ENCODE measurements at regions not wholly inside any gene's neighbourhood (a gene's known extent, or its start where the extent isn't known, plus 50 kb on each side); places are given as distances from the start of the nearest gene placed in this dataset.

DNA sequence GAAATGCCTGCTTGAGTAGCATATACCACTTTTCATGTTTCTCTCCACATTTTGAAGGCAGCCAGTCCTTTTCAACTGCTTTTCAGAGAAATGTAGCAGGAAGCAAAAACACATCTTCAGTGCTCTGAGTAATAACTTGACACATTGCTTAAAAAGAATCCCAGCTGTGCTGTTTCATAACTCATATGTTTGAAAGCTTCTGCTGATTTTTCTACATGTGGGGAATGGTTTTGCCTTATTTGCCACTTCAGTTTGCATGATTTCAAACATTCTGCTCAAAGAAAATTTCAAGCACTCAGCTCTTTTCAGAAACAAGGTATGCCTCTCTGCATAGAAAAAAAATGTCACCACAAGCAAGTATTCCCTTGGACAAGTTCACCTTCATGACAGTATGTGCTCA is 732.8 kb downstream of the POM121L12 start:
- ChIA-PET CTCF (no interaction called here), POLR2A (ENCODE audit: unreplicated experiment) (no interaction called here)
- H3K9me1 ChIP-seq (ENCODE audit: insufficient read depth, low read length): no peaks in the 10 kb centered on the region
- H3K14ac ChIP-seq (replicated peaks; ENCODE audit: low read depth, low read length): no peak overlapping the region
- no peak overlapping the region for H3K9ac ChIP-seq (ENCODE audit: low read depth, low read length)
- no peak overlapping the region for H4K8ac ChIP-seq (ENCODE audit: low read depth in 2 of 2, low read length in 2 of 2)
- no peak overlapping the region for H2BK5ac ChIP-seq (ENCODE audit: low read depth, low read length, poor library complexity, severe bottlenecking)
- H4K91ac ChIP-seq (ENCODE audit: insufficient read depth, low read depth, low read length): no peak overlapping the region
- no peak overlapping the region for H3K56ac ChIP-seq (ENCODE audit: extremely low read depth, insufficient read depth, low read length)
- H3K18ac ChIP-seq (ENCODE audit: low read depth, low read length): no peak overlapping the region
- no peak overlapping the region for H2BK15ac ChIP-seq (ENCODE audit: low read depth, low read length)
- H2AK9ac ChIP-seq (replicated peaks; ENCODE audit: low read depth, low read length, poor library complexity): no peak overlapping the region
- no peaks in the 10 kb centered on the region for H3K36me3 ChIP-seq (ENCODE audit: control insufficient read depth, insufficient read depth, low read length)
- H3K27ac ChIP-seq (ENCODE audit: insufficient read depth, low read length): no peak overlapping the region
- H3K79me1 ChIP-seq (ENCODE audit: low read depth in 1 of 2, low read length in 2 of 2): no peaks in the 10 kb centered on the region
- intact Hi-C loops (cut with micrococcal nuclease): no loop called here
- no peaks in the 10 kb centered on the region for H4K20me1 ChIP-seq (ENCODE audit: insufficient read depth, low read length)
- H3K9me3 ChIP-seq (ENCODE audit: control insufficient read depth, insufficient read depth, low read length): peaks cover 9% of the 10 kb centered on the region
- dilution Hi-C loops (cut with HindIII; ENCODE audit: low sequenced_read_pairs, unreplicated experiment): no loop called here
- no peak overlapping the region for H2BK120ac ChIP-seq (ENCODE audit: low read depth, low read length)
- no peak for TF ChIP-seq CHD1 (IDR thresholded peaks at IDR 0.05; ENCODE audit: low read depth, low read length)
- TF ChIP-seq MAZ (IDR thresholded peaks at IDR 0.05; ENCODE audit: borderline replicate concordance, low read depth, low read length): no peak
- no peak for TF ChIP-seq NFE2L2 (IDR thresholded peaks at IDR 0.05; ENCODE audit: low read depth, low read length)
- TF ChIP-seq SMC3 (IDR thresholded peaks at IDR 0.05; ENCODE audit: low read depth, low read length): no peak
- TF ChIP-seq RFX5 (IDR thresholded peaks at IDR 0.05; ENCODE audit: low read depth, low read length): no peak
- no peak for TF ChIP-seq BHLHE40 (IDR thresholded peaks at IDR 0.05; ENCODE audit: low read depth, low read length)
- TF ChIP-seq POLR2A (IDR thresholded peaks at IDR 0.05; ENCODE audit: low read depth, low read length): no peak
- TF ChIP-seq, protein P1, sequence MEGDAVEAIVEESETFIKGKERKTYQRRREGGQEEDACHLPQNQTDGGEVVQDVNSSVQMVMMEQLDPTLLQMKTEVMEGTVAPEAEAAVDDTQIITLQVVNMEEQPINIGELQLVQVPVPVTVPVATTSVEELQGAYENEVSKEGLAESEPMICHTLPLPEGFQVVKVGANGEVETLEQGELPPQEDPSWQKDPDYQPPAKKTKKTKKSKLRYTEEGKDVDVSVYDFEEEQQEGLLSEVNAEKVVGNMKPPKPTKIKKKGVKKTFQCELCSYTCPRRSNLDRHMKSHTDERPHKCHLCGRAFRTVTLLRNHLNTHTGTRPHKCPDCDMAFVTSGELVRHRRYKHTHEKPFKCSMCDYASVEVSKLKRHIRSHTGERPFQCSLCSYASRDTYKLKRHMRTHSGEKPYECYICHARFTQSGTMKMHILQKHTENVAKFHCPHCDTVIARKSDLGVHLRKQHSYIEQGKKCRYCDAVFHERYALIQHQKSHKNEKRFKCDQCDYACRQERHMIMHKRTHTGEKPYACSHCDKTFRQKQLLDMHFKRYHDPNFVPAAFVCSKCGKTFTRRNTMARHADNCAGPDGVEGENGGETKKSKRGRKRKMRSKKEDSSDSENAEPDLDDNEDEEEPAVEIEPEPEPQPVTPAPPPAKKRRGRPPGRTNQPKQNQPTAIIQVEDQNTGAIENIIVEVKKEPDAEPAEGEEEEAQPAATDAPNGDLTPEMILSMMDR (conservative IDR thresholded peaks at IDR 0.05; ENCODE audit: low read depth, low read length): no peak
- TF ChIP-seq, protein P2, sequence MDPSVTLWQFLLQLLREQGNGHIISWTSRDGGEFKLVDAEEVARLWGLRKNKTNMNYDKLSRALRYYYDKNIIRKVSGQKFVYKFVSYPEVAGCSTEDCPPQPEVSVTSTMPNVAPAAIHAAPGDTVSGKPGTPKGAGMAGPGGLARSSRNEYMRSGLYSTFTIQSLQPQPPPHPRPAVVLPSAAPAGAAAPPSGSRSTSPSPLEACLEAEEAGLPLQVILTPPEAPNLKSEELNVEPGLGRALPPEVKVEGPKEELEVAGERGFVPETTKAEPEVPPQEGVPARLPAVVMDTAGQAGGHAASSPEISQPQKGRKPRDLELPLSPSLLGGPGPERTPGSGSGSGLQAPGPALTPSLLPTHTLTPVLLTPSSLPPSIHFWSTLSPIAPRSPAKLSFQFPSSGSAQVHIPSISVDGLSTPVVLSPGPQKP (IDR thresholded peaks at IDR 0.05; ENCODE audit: borderline replicate concordance, low read depth, low read length): no peak
- no peak for TF ChIP-seq MAFK (IDR thresholded peaks at IDR 0.05; ENCODE audit: low read depth, low read length)
- TF ChIP-seq MXI1 (IDR thresholded peaks at IDR 0.05; ENCODE audit: borderline replicate concordance, low read depth, low read length): no peak
- TF ChIP-seq, protein P3, sequence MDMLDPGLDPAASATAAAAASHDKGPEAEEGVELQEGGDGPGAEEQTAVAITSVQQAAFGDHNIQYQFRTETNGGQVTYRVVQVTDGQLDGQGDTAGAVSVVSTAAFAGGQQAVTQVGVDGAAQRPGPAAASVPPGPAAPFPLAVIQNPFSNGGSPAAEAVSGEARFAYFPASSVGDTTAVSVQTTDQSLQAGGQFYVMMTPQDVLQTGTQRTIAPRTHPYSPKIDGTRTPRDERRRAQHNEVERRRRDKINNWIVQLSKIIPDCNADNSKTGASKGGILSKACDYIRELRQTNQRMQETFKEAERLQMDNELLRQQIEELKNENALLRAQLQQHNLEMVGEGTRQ (IDR thresholded peaks at IDR 0.05; ENCODE audit: low read depth, low read length): no peak
- no peak for TF ChIP-seq RAD21 (IDR thresholded peaks at IDR 0.05; ENCODE audit: low read length)
- TF ChIP-seq FOS (IDR thresholded peaks at IDR 0.05; ENCODE audit: low read depth, low read length): no peak
- no peak for TF ChIP-seq CEBPB (IDR thresholded peaks at IDR 0.05; ENCODE audit: low read depth, low read length)
- no peak for TF ChIP-seq RCOR1 (IDR thresholded peaks at IDR 0.05; ENCODE audit: insufficient replicate concordance, low read length)
- H3K4me3 ChIP-seq (ENCODE audit: insufficient read depth, low read depth, low read length): no peak overlapping the region
- DNase-seq: no peak
- no peak for ATAC-seq (ENCODE audit: low read depth)
- no peak overlapping the region for H3K23ac ChIP-seq (ENCODE audit: low read depth, low read length)
- no TSS peak for BruUV-seq (replicated peaks)
- no peak overlapping the region for H3K4me2 ChIP-seq (ENCODE audit: low read depth, low read length)
- no peaks in the 10 kb centered on the region for H3K4me1 ChIP-seq (ENCODE audit: control insufficient read depth, insufficient read depth, low read length)
- no peak overlapping the region for H2AFZ ChIP-seq (replicated peaks; ENCODE audit: low read length, poor library complexity)
- no peaks in the 10 kb centered on the region for H3K27me3 ChIP-seq (ENCODE audit: control insufficient read depth, insufficient read depth, low read length)
- H2AK5ac ChIP-seq (ENCODE audit: low read depth, low read length): no peak overlapping the region
- in situ Hi-C loops (cut with MboI; ENCODE audit: low sequenced_read_pairs): no loop called here
- H2BK20ac ChIP-seq (ENCODE audit: low read depth, low read length): no peak overlapping the region
- no peak overlapping the region for H3K4ac ChIP-seq (ENCODE audit: low read depth, low read length)
- H4K5ac ChIP-seq (ENCODE audit: low read depth, low read length): no peak overlapping the region
